ENCODE measurements at regions not wholly inside any gene's neighbourhood (a gene's known extent, or its start where the extent isn't known, plus 50 kb on each side); places are given as distances from the start of the nearest gene placed in this dataset.

DNA sequence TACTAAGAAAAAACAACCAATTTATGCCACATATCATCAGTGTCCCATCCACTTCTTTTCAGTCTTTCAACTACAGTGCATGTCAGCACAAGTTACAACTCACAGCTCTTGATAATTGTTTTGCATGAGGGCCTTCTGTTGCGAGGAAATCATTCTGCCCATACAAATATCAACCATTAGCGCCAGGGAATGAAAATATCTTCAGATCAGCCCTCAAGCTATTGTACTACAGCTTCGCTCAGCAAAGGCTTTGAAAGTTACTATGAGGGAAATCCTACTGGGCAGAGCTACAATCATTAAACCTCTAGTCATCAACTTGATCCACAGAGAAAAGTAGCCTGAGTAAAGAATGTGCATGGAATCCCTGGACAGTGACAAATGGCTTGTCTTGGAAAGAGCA lies 1023.6 kb upstream of the HS3ST1 start:
- H3K4me3 ChIP-seq (ENCODE audit: control insufficient read depth in 2 of 3, extremely low read depth in 1 of 3, insufficient read depth in 2 of 3, low read depth in 1 of 3, low read length in 3 of 3), result no peak overlapping the region
- FAIRE-seq, result no peak
- H3K9me3 ChIP-seq (ENCODE audit: control insufficient read depth, low read depth, low read length), result no peaks in the 10 kb centered on the region
- no peak for TF ChIP-seq EZH2 (IDR thresholded peaks at IDR 0.05; ENCODE audit: low read length)
- TF ChIP-seq, protein P1, sequence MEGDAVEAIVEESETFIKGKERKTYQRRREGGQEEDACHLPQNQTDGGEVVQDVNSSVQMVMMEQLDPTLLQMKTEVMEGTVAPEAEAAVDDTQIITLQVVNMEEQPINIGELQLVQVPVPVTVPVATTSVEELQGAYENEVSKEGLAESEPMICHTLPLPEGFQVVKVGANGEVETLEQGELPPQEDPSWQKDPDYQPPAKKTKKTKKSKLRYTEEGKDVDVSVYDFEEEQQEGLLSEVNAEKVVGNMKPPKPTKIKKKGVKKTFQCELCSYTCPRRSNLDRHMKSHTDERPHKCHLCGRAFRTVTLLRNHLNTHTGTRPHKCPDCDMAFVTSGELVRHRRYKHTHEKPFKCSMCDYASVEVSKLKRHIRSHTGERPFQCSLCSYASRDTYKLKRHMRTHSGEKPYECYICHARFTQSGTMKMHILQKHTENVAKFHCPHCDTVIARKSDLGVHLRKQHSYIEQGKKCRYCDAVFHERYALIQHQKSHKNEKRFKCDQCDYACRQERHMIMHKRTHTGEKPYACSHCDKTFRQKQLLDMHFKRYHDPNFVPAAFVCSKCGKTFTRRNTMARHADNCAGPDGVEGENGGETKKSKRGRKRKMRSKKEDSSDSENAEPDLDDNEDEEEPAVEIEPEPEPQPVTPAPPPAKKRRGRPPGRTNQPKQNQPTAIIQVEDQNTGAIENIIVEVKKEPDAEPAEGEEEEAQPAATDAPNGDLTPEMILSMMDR (optimal IDR thresholded peaks at IDR 0.05 in 1 of 3, IDR thresholded peaks at IDR 0.05 in 1 of 3, conservative IDR thresholded peaks at IDR 0.05 in 1 of 3; ENCODE audit: extremely low read depth in 1 of 3, insufficient read depth in 2 of 3, low read length in 3 of 3), result no peak
- DNase-seq (ENCODE audit: low read depth, low spot score), result no peak
- H4K20me1 ChIP-seq (ENCODE audit: control insufficient read depth, extremely low read depth, insufficient read depth, low read length), result no peaks in the 10 kb centered on the region
- H3K4me2 ChIP-seq (ENCODE audit: control insufficient read depth, extremely low read depth, insufficient read depth, low read depth, low read length), result no peak overlapping the region
- no peaks in the 10 kb centered on the region for H3K4me1 ChIP-seq (ENCODE audit: control insufficient read depth, extremely low read depth, insufficient read depth, low read length)
- H3K27me3 ChIP-seq (ENCODE audit: control insufficient read depth, extremely low read depth, insufficient read depth, low read length), result no peaks in the 10 kb centered on the region
- no peak overlapping the region for H3K9ac ChIP-seq (ENCODE audit: control insufficient read depth, extremely low read depth, insufficient read depth, low read length)
- no peaks in the 10 kb centered on the region for H3K36me3 ChIP-seq (ENCODE audit: control insufficient read depth in 2 of 2, extremely low read depth in 1 of 2, insufficient read depth in 2 of 2, low read length in 2 of 2)
- H2AFZ ChIP-seq (ENCODE audit: control insufficient read depth, low read length), result no peak overlapping the region
- dilution Hi-C loops (cut with MboI; ENCODE audit: extremely low pct_ligation_motif_present, low sequenced_read_pairs), result no loop called here
- H3K79me2 ChIP-seq (ENCODE audit: control insufficient read depth, insufficient read depth, low read length), result no peaks in the 10 kb centered on the region
- H3K9me1 ChIP-seq (ENCODE audit: control insufficient read depth, extremely low read depth, insufficient read depth, low read length), result no peaks in the 10 kb centered on the region
- H3K27ac ChIP-seq (ENCODE audit: control insufficient read depth, insufficient read depth, low read length), result no peak overlapping the region

DNA sequence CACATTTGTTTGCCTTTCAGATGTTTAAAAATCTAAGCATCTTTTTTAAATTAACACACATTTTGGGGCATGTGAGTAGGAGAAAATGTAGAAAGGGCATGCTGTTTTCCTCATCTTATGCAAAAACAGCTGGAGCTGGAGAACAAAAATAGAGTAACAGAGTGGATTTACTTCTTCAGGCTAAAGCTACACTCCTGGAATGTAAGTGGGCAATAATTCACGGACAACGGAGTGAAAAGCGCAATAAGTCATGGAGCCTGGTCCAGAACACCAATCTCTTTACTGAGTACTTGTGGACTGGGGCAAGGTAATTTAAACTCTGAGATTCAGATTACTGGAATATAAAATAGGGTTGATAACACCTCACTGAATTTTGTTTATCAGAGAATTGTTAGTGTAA lies 1018.8 kb upstream of the HS3ST1 start:
- no peaks in the 10 kb centered on the region for H3K36me3 ChIP-seq (ENCODE audit: control insufficient read depth in 2 of 2, extremely low read depth in 1 of 2, insufficient read depth in 2 of 2, low read length in 2 of 2)
- H2AFZ ChIP-seq (ENCODE audit: control insufficient read depth, low read length), result no peak overlapping the region
- H3K4me2 ChIP-seq (ENCODE audit: control insufficient read depth, extremely low read depth, insufficient read depth, low read depth, low read length), result no peak overlapping the region
- DNase-seq (ENCODE audit: low read depth, low spot score) (no peak), FAIRE-seq (no peak)
- H3K4me1 ChIP-seq (ENCODE audit: control insufficient read depth, extremely low read depth, insufficient read depth, low read length), result no peaks in the 10 kb centered on the region
- no peak overlapping the region for H3K27ac ChIP-seq (ENCODE audit: control insufficient read depth, insufficient read depth, low read length)
- dilution Hi-C loops (cut with MboI; ENCODE audit: extremely low pct_ligation_motif_present, low sequenced_read_pairs), result no loop called here
- H3K9ac ChIP-seq (ENCODE audit: control insufficient read depth, extremely low read depth, insufficient read depth, low read length), result no peak overlapping the region
- no peaks in the 10 kb centered on the region for H3K79me2 ChIP-seq (ENCODE audit: control insufficient read depth, insufficient read depth, low read length)
- H3K9me1 ChIP-seq (ENCODE audit: control insufficient read depth, extremely low read depth, insufficient read depth, low read length), result no peaks in the 10 kb centered on the region
- no peak for TF ChIP-seq EZH2 (IDR thresholded peaks at IDR 0.05; ENCODE audit: low read length)
- TF ChIP-seq, protein P1 (optimal IDR thresholded peaks at IDR 0.05 in 1 of 3, IDR thresholded peaks at IDR 0.05 in 1 of 3, conservative IDR thresholded peaks at IDR 0.05 in 1 of 3; ENCODE audit: extremely low read depth in 1 of 3, insufficient read depth in 2 of 3, low read length in 3 of 3), result no peak
- H4K20me1 ChIP-seq (ENCODE audit: control insufficient read depth, extremely low read depth, insufficient read depth, low read length), result no peaks in the 10 kb centered on the region
- H3K9me3 ChIP-seq (ENCODE audit: control insufficient read depth, low read depth, low read length), result no peaks in the 10 kb centered on the region
- no peak overlapping the region for H3K4me3 ChIP-seq (ENCODE audit: control insufficient read depth in 2 of 3, extremely low read depth in 1 of 3, insufficient read depth in 2 of 3, low read depth in 1 of 3, low read length in 3 of 3)
- H3K27me3 ChIP-seq (ENCODE audit: control insufficient read depth, extremely low read depth, insufficient read depth, low read length), result no peaks in the 10 kb centered on the region

All from keratinocyte (primary cell).